DOHH2 (cell line): ENCODE measurements at regions not wholly inside any gene's neighbourhood (a gene's known extent, or its start where the extent isn't known, plus 50 kb on each side); places are given as distances from the start of the nearest gene placed in this dataset.

ENCODE experiments used
- H3F3A ChIP-seq: fragments of 200-600 bp; sonication (generic), shearing (Covaris generic); 2 replicates; pipeline ENCODE4 v1.6.0; 2016; ENCODE audit warnings: antibody characterized with exemption, mild to moderate bottlenecking; ENCODE audit not compliant: control insufficient read depth, insufficient read depth
- H3K27ac ChIP-seq: fragments of 200-600 bp; sonication (generic); 2 replicates; pipeline ENCODE4 v1.5.1; 2014; ENCODE audit warnings: low read depth, mild to moderate bottlenecking, low read length, moderate library complexity
- H3K27me3 ChIP-seq: fragments of 200-600 bp; sonication (generic); 2 replicates; pipeline ENCODE4 v1.6.1; 2014; ENCODE audit warnings: mild to moderate bottlenecking, low read length, mixed read lengths; ENCODE audit not compliant: control insufficient read depth
- H3K36me3 ChIP-seq: fragments of 200-600 bp; sonication (generic); 2 replicates; pipeline ENCODE4 v1.6.1; 2014; ENCODE audit warnings: mild to moderate bottlenecking, low read length, moderate library complexity, mixed read lengths; ENCODE audit not compliant: control insufficient read depth
- H3K4me1 ChIP-seq: fragments of 200-600 bp; sonication (generic); 2 replicates; pipeline ENCODE4 v1.6.1; 2014; ENCODE audit warnings: mild to moderate bottlenecking, low read length, mixed read lengths; ENCODE audit not compliant: control insufficient read depth
- H3K4me2 ChIP-seq: fragments of 200-600 bp; sonication (generic); 2 replicates; pipeline ENCODE4 v1.6.0; 2014; ENCODE audit warnings: mild to moderate bottlenecking, low read length, moderate library complexity
- H3K4me3 ChIP-seq: fragments of 200-600 bp; sonication (generic); 2 replicates; pipeline ENCODE4 v1.5.1; 2014; ENCODE audit warnings: mild to moderate bottlenecking, low read length, mixed read lengths
- H3K79me2 ChIP-seq: fragments of 200-600 bp; sonication (generic); 2 replicates; pipeline ENCODE4 v1.6.1; 2014; ENCODE audit warnings: mild to moderate bottlenecking, low read length, mixed read lengths; ENCODE audit not compliant: control insufficient read depth
- H3K9me2 ChIP-seq: fragments of 200-600 bp; sonication (generic); replicated peaks from 2 replicates; pipeline ENCODE4 v1.6.1; 2014; ENCODE audit warnings: mild to moderate bottlenecking, low read length, mixed read lengths; ENCODE audit not compliant: control insufficient read depth
- H3K9me3 ChIP-seq: fragments of 200-600 bp; sonication (generic); 2 replicates; pipeline ENCODE4 v1.6.1; 2014; ENCODE audit warnings: antibody characterized with exemption, low read length, mixed read lengths; ENCODE audit not compliant: control insufficient read depth, insufficient read depth
- H4K20me1 ChIP-seq: fragments of 200-600 bp; sonication (generic); 2 replicates; pipeline ENCODE4 v1.6.0; 2014; ENCODE audit warnings: low read depth, mild to moderate bottlenecking, antibody characterized with exemption, low read length, moderate library complexity; ENCODE audit not compliant: control insufficient read depth, insufficient read depth
- CTCF ChIP-seq: fragments of 200-600 bp; sonication (generic); IDR thresholded peaks from one replicate; pipeline ENCODE4 v1.5.1; 2014; ENCODE audit warnings: antibody characterized with exemption, mild to moderate bottlenecking, low read depth, low read length; ENCODE audit not compliant: poor library complexity, severe bottlenecking
- EZH2phosphoT487 ChIP-seq: fragments of 200-600 bp; sonication (generic); IDR thresholded peaks from 2 replicates; pipeline ENCODE4 v1.6.1; 2017; ENCODE audit warnings: borderline replicate concordance, mild to moderate bottlenecking, antibody characterized with exemption, low read length, moderate library complexity, mixed read lengths

- no peak overlapping the region for H3K4me3 ChIP-seq
- no peaks in the 10 kb centered on the region for H3F3A ChIP-seq
- no peak overlapping the region for H3K27ac ChIP-seq
- no peaks in the 10 kb centered on the region for H3K9me3 ChIP-seq
- H3K36me3 ChIP-seq: no peaks in the 10 kb centered on the region
- H3K27me3 ChIP-seq: no peaks in the 10 kb centered on the region
- no peak overlapping the region for H3K4me2 ChIP-seq
- no peaks in the 10 kb centered on the region for H3K79me2 ChIP-seq
- no peaks in the 10 kb centered on the region for H4K20me1 ChIP-seq
- no peaks in the 10 kb centered on the region for H3K9me2 ChIP-seq
- no peaks in the 10 kb centered on the region for H3K4me1 ChIP-seq
- TF ChIP-seq CTCF (no peak), EZH2phosphoT487 (no peak)
Measured at GRCh38 chr16:82328881-82329469, 159.0 kb upstream of the MPHOSPH6 start.

GRCh38 chr16:82323171-82323570, 153.1 kb upstream of the MPHOSPH6 start:
- no peaks in the 10 kb centered on the region for H3K27me3 ChIP-seq
- H3K36me3 ChIP-seq: no peaks in the 10 kb centered on the region
- H3K27ac ChIP-seq: no peak overlapping the region
- H3K9me2 ChIP-seq: no peaks in the 10 kb centered on the region
- H3K4me1 ChIP-seq: no peaks in the 10 kb centered on the region
- no peaks in the 10 kb centered on the region; the same call in none of the 2 replicates for H3K9me3 ChIP-seq
- no peak for TF ChIP-seq EZH2phosphoT487
- no peak for TF ChIP-seq CTCF
- H3K4me2 ChIP-seq: no peak overlapping the region
- no peak overlapping the region for H3K4me3 ChIP-seq
- H3F3A ChIP-seq: no peaks in the 10 kb centered on the region
- no peaks in the 10 kb centered on the region for H4K20me1 ChIP-seq
- no peaks in the 10 kb centered on the region for H3K79me2 ChIP-seq

GRCh38 chr16:82322177-82322576, 152.2 kb upstream of the MPHOSPH6 start:
- Histone ChIP-seq H3F3A (no peaks in the 10 kb centered on the region), H3K4me1 (no peaks in the 10 kb centered on the region), H3K79me2 (no peaks in the 10 kb centered on the region), H3K4me3 (no peak overlapping the region), H4K20me1 (no peaks in the 10 kb centered on the region), H3K9me3 (no peaks in the 10 kb centered on the region; the same call in none of the 2 replicates), H3K4me2 (no peak overlapping the region), H3K36me3 (no peaks in the 10 kb centered on the region), H3K27ac (no peak overlapping the region), H3K27me3 (no peaks in the 10 kb centered on the region), H3K9me2 (no peaks in the 10 kb centered on the region)
- no peak for TF ChIP-seq CTCF
- no peak for TF ChIP-seq EZH2phosphoT487

GRCh38 chr16:82319038-82319437, 149.0 kb upstream of the MPHOSPH6 start:
- Histone ChIP-seq H3K4me1 (no peaks in the 10 kb centered on the region), H3K36me3 (no peaks in the 10 kb centered on the region), H3K9me2 (no peaks in the 10 kb centered on the region), H3F3A (no peaks in the 10 kb centered on the region), H3K27ac (no peak overlapping the region), H3K4me3 (no peak overlapping the region), H3K27me3 (no peaks in the 10 kb centered on the region), H4K20me1 (no peaks in the 10 kb centered on the region), H3K9me3 (no peaks in the 10 kb centered on the region; the same call in none of the 2 replicates), H3K4me2 (no peak overlapping the region), H3K79me2 (no peaks in the 10 kb centered on the region)
- no peak for TF ChIP-seq EZH2phosphoT487
- TF ChIP-seq CTCF: no peak
